ENCODE measurements at regions not wholly inside any gene's neighbourhood (a gene's known extent, or its start where the extent isn't known, plus 50 kb on each side); places are given as distances from the start of the nearest gene placed in this dataset.
A peak's percentile ranks its signal among the peaks of the same experiment; 100 is the strongest.
"Not testable (repeated sequence)": the region's sequence is repeated elsewhere in the genome, so short reads cannot be mapped to it uniquely, and the experiment has no call there.

- peak; percentile 59 for DNase-seq
Observed at GRCh38 chr1:232340446-232340845, 289.5 kb downstream of the SIPA1L2 start.

GRCh38 chr1:232339073-232339472 lies 290.9 kb downstream of the SIPA1L2 start:
- DNase-seq: no peak

- no peak for DNase-seq
Observed at GRCh38 chr1:232335741-232336293, 294.1 kb downstream of the SIPA1L2 start.

GRCh38 chr1:232335261-232335660 lies 294.7 kb downstream of the SIPA1L2 start:
- no peak for DNase-seq

GRCh38 chr1:232334811-232335210 lies 295.1 kb downstream of the SIPA1L2 start:
- DNase-seq: no peak

GRCh38 chr1:232334246-232334645 lies 295.7 kb downstream of the SIPA1L2 start:
- DNase-seq: no peak

GRCh38 chr1:232333419-232333767 lies 296.5 kb downstream of the SIPA1L2 start:
- no peak for DNase-seq

GRCh38 chr1:232332710-232333418 lies 297.1 kb downstream of the SIPA1L2 start:
- DNase-seq: not testable (repeated sequence)

GRCh38 chr1:232329103-232329813 lies 300.7 kb downstream of the SIPA1L2 start:
- DNase-seq: peak; percentile 39

GRCh38 chr1:232328486-232329102 lies 301.3 kb downstream of the SIPA1L2 start:
- peak; percentile 90 for DNase-seq

- DNase-seq: no peak
Observed at GRCh38 chr1:232327899-232328298, 302.0 kb downstream of the SIPA1L2 start.

GRCh38 chr1:232327269-232327668 lies 302.7 kb downstream of the SIPA1L2 start:
- DNase-seq: peak; percentile 62

GRCh38 chr1:232322162-232322734 lies 307.7 kb downstream of the SIPA1L2 start:
- DNase-seq: no peak

- no peak for DNase-seq
Observed at GRCh38 chr1:232319518-232320210, 310.3 kb downstream of the SIPA1L2 start.

GRCh38 chr1:232319072-232319471 lies 310.9 kb downstream of the SIPA1L2 start:
- no peak for DNase-seq

GRCh38 chr1:232318143-232318542 lies 311.8 kb downstream of the SIPA1L2 start:
- no peak for DNase-seq

- DNase-seq: no peak
Observed at GRCh38 chr1:232317350-232317749, 312.6 kb downstream of the SIPA1L2 start.

- no peak for DNase-seq
Observed at GRCh38 chr1:232316864-232317263, 313.1 kb downstream of the SIPA1L2 start.

GRCh38 chr1:232313876-232314275 lies 316.1 kb downstream of the SIPA1L2 start:
- not testable (repeated sequence) for DNase-seq

GRCh38 chr1:232310541-232310940 lies 319.4 kb downstream of the SIPA1L2 start:
- no peak for DNase-seq

- no peak for DNase-seq
Observed at GRCh38 chr1:232308616-232309015, 321.3 kb downstream of the SIPA1L2 start.

- no peak for DNase-seq
Observed at GRCh38 chr1:232307296-232308017, 322.5 kb downstream of the SIPA1L2 start.
